SK-N-SH treated with all-trans-retinoic acid at 6 μM for 48 hours (cell line): ENCODE measurements at regions not wholly inside any gene's neighbourhood (a gene's known extent, or its start where the extent isn't known, plus 50 kb on each side); places are given as distances from the start of the nearest gene placed in this dataset.

Experiments
- ATAC-seq: fragments of 200-7000 bp; cut with Tn5 transposase; 3 replicates; pipeline ENCODE4 v1.9.1; 2020; ENCODE audit warnings: mild to moderate bottlenecking, moderate library complexity
- ARNTL ChIP-seq: fragments of 450-650 bp; formaldehyde crosslinking; IDR thresholded peaks from 2 replicates; pipeline ENCODE4 v1.5.0; 2020; ENCODE audit warnings: low read depth, mild to moderate bottlenecking, moderate library complexity, borderline replicate concordance
- BACH2 ChIP-seq: fragments of 250-450 bp; sonication (Bioruptor Pico); IDR thresholded peaks from 2 replicates; pipeline ENCODE4 v1.9.0; 2021; ENCODE audit warnings: mild to moderate bottlenecking, borderline replicate concordance
- CSDC2 ChIP-seq: fragments of 250-450 bp; sonication (Bioruptor Pico); IDR thresholded peaks from 2 replicates; pipeline ENCODE4 v1.5.0; 2020; ENCODE audit warnings: mild to moderate bottlenecking, moderate library complexity
- ESRRG ChIP-seq: fragments of 250-450 bp; sonication (Bioruptor Pico); IDR thresholded peaks from 2 replicates; pipeline ENCODE4 v1.6.1; 2021; ENCODE audit warnings: mild to moderate bottlenecking
- GLIS3 ChIP-seq: fragments of 250-450 bp; sonication (Bioruptor Pico); IDR thresholded peaks from 2 replicates; pipeline ENCODE4 v1.5.0; 2020; ENCODE audit warnings: mild to moderate bottlenecking, moderate library complexity
- ISL1 ChIP-seq: fragments of 250-450 bp; sonication (Bioruptor Pico); IDR thresholded peaks from 2 replicates; pipeline ENCODE4 v2.1.2; 2022; ENCODE audit warnings: mild to moderate bottlenecking, moderate library complexity
- PPARA ChIP-seq: fragments of 250-450 bp; sonication (Bioruptor Pico); IDR thresholded peaks from 2 replicates; pipeline ENCODE4 v1.5.0; 2020; ENCODE audit warnings: mild to moderate bottlenecking, borderline replicate concordance
- SNAI2 ChIP-seq: fragments of 250-450 bp; sonication (Bioruptor Pico); IDR thresholded peaks from 2 replicates; pipeline ENCODE4 v1.5.0; 2020; ENCODE audit warnings: mild to moderate bottlenecking, moderate library complexity
- TCF4 ChIP-seq: fragments of 250-450 bp; sonication (Bioruptor Pico); IDR thresholded peaks from 2 replicates; pipeline ENCODE4 v1.8.0; 2021; ENCODE audit warnings: mild to moderate bottlenecking, moderate library complexity, borderline replicate concordance
- TOX ChIP-seq: fragments of 250-450 bp; sonication (Bioruptor Pico); IDR thresholded peaks from 2 replicates; pipeline ENCODE4 v1.8.0; 2021; ENCODE audit warnings: mild to moderate bottlenecking, moderate library complexity, borderline replicate concordance
- ZC3H10 ChIP-seq: fragments of 250-450 bp; sonication (Bioruptor Pico); IDR thresholded peaks from 2 replicates; pipeline ENCODE4 v1.5.1; 2021; ENCODE audit warnings: mild to moderate bottlenecking, moderate library complexity
- ZFP3 ChIP-seq: fragments of 250-450 bp; sonication (Bioruptor Pico); IDR thresholded peaks from 2 replicates; pipeline ENCODE4 v1.5.0; 2020; ENCODE audit warnings: mild to moderate bottlenecking, moderate library complexity
- ZFP30 ChIP-seq: fragments of 450-650 bp; formaldehyde crosslinking; IDR thresholded peaks from 2 replicates; pipeline ENCODE4 v1.5.0; 2022; ENCODE audit warnings: mild to moderate bottlenecking, moderate library complexity
- ZNF565 ChIP-seq: fragments of 450-650 bp; formaldehyde crosslinking; conservative IDR thresholded peaks from 2 replicates; pipeline ENCODE4 v1.5.0; 2020; ENCODE audit warnings: low read depth, mild to moderate bottlenecking, moderate library complexity
- ZNF70 ChIP-seq: fragments of 450-650 bp; formaldehyde crosslinking; IDR thresholded peaks from 2 replicates; pipeline ENCODE4 v1.5.0; 2020; ENCODE audit warnings: mild to moderate bottlenecking, moderate library complexity
- ZNF8 ChIP-seq: fragments of 450-650 bp; formaldehyde crosslinking; IDR thresholded peaks from 2 replicates; pipeline ENCODE4 v1.5.0; 2020; ENCODE audit warnings: mild to moderate bottlenecking, moderate library complexity
- TF ChIP-seq, protein P1 (sequence below): fragments of 250-450 bp; sonication (Bioruptor Pico); IDR thresholded peaks from 2 replicates; pipeline ENCODE4 v1.5.0; 2020; ENCODE audit warnings: mild to moderate bottlenecking, moderate library complexity
- TF ChIP-seq, protein P2 (sequence below): fragments of 250-450 bp; sonication (Bioruptor Pico); IDR thresholded peaks from 2 replicates; pipeline ENCODE4 v1.5.1; 2020; ENCODE audit warnings: low read depth, mild to moderate bottlenecking, moderate library complexity
- TF ChIP-seq, protein P3 (sequence below): fragments of 250-450 bp; sonication (Bioruptor Pico); IDR thresholded peaks from 2 replicates; pipeline ENCODE4 v1.8.0; 2020; ENCODE audit warnings: mild to moderate bottlenecking, moderate library complexity, borderline replicate concordance
- TF ChIP-seq, protein P4 (sequence below): fragments of 250-450 bp; sonication (Bioruptor Pico); IDR thresholded peaks from 2 replicates; pipeline ENCODE4 v1.8.0; 2021; ENCODE audit warnings: low read depth, mild to moderate bottlenecking, moderate library complexity, borderline replicate concordance

DNA sequence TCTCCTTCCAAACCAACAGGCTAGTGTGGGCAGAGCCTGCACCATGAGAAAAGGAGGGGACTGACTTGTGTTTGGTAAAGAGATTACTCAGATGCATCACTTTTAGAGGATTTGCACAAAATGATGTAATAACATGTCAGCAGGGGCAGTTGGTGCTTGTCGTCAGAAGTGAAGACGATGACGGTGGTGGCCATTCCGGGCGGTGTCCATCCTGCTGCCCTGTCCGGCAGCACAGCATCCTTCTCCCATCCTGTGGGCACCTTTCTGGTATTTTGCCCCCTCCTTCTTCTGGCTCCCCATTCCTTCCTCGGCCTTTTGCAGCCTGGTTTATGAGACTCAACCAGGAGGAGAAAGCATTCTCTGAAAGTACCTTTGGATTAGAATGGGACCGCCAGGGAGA is 160.1 kb downstream of the TEX29 start:
- no peak for TF ChIP-seq TOX (CRISPR knock-in tag)
- TF ChIP-seq, protein P1, sequence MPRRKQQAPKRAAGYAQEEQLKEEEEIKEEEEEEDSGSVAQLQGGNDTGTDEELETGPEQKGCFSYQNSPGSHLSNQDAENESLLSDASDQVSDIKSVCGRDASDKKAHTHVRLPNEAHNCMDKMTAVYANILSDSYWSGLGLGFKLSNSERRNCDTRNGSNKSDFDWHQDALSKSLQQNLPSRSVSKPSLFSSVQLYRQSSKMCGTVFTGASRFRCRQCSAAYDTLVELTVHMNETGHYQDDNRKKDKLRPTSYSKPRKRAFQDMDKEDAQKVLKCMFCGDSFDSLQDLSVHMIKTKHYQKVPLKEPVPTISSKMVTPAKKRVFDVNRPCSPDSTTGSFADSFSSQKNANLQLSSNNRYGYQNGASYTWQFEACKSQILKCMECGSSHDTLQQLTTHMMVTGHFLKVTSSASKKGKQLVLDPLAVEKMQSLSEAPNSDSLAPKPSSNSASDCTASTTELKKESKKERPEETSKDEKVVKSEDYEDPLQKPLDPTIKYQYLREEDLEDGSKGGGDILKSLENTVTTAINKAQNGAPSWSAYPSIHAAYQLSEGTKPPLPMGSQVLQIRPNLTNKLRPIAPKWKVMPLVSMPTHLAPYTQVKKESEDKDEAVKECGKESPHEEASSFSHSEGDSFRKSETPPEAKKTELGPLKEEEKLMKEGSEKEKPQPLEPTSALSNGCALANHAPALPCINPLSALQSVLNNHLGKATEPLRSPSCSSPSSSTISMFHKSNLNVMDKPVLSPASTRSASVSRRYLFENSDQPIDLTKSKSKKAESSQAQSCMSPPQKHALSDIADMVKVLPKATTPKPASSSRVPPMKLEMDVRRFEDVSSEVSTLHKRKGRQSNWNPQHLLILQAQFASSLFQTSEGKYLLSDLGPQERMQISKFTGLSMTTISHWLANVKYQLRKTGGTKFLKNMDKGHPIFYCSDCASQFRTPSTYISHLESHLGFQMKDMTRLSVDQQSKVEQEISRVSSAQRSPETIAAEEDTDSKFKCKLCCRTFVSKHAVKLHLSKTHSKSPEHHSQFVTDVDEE (CRISPR knock-in tag) = no peak
- TF ChIP-seq ZNF8 = no peak
- TF ChIP-seq GLIS3 (CRISPR knock-in tag) = no peak
- TF ChIP-seq, protein P2, sequence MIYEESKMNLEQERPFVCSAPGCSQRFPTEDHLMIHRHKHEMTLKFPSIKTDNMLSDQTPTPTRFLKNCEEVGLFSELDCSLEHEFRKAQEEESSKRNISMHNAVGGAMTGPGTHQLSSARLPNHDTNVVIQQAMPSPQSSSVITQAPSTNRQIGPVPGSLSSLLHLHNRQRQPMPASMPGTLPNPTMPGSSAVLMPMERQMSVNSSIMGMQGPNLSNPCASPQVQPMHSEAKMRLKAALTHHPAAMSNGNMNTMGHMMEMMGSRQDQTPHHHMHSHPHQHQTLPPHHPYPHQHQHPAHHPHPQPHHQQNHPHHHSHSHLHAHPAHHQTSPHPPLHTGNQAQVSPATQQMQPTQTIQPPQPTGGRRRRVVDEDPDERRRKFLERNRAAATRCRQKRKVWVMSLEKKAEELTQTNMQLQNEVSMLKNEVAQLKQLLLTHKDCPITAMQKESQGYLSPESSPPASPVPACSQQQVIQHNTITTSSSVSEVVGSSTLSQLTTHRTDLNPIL (CRISPR knock-in tag) = no peak
- TF ChIP-seq ZNF70 (CRISPR knock-in tag) = no peak
- ATAC-seq = no peak

DNA sequence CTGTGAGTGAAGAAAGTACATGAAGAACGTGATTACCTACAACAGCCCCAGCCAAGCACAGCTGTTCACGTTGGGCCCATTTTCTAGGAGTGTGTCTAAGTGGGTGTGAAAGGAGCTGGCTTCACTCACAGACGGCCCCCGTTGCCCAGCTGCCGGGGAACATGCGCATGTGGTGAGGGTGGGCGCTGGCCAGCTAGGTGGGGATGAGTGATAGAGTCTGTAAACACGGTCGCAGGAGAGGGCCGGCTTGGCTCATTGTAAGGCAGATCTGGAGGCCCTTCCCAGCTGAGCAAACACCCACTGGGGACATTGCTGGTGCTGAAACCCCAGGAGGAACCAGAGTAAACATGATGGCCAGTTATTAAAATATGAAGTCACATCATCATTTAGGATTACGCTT is 160.5 kb downstream of the TEX29 start:
- ATAC-seq = no peak
- TF ChIP-seq GLIS3 (CRISPR knock-in tag) (no peak), ESRRG (no peak), PPARA (CRISPR knock-in tag) (no peak), ZFP30 (CRISPR knock-in tag) (no peak)
- TF ChIP-seq, protein P3, sequence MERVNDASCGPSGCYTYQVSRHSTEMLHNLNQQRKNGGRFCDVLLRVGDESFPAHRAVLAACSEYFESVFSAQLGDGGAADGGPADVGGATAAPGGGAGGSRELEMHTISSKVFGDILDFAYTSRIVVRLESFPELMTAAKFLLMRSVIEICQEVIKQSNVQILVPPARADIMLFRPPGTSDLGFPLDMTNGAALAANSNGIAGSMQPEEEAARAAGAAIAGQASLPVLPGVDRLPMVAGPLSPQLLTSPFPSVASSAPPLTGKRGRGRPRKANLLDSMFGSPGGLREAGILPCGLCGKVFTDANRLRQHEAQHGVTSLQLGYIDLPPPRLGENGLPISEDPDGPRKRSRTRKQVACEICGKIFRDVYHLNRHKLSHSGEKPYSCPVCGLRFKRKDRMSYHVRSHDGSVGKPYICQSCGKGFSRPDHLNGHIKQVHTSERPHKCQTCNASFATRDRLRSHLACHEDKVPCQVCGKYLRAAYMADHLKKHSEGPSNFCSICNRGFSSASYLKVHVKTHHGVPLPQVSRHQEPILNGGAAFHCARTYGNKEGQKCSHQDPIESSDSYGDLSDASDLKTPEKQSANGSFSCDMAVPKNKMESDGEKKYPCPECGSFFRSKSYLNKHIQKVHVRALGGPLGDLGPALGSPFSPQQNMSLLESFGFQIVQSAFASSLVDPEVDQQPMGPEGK (CRISPR knock-in tag) = no peak

DNA sequence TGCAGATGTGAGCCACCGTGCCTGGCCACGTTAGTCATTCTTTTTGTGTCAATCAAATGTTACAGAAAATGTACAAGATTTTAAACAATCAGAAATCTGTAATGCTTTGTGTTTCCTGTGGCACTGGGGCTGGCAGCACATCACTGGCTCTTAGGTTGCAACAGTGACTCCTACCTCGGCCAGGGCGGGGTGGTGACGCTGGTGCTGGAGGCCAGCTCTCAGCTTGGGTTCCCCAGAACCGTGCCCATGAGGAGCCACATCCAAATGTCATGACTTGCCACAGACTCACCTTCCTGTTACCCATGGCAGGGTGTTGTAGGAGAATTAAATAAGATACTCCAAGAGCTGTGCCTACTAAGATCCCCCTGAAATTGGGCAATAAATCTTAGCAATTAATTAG is 161.7 kb downstream of the TEX29 start:
- TF ChIP-seq ZC3H10 (CRISPR knock-in tag) (no peak), ESRRG (no peak), CSDC2 (CRISPR knock-in tag) (no peak), BACH2 (no peak), ZFP30 (CRISPR knock-in tag) (no peak), TOX (CRISPR knock-in tag) (no peak), ISL1 (no peak), ZFP3 (CRISPR knock-in tag) (no peak), GLIS3 (CRISPR knock-in tag) (no peak)
- TF ChIP-seq, protein P4, sequence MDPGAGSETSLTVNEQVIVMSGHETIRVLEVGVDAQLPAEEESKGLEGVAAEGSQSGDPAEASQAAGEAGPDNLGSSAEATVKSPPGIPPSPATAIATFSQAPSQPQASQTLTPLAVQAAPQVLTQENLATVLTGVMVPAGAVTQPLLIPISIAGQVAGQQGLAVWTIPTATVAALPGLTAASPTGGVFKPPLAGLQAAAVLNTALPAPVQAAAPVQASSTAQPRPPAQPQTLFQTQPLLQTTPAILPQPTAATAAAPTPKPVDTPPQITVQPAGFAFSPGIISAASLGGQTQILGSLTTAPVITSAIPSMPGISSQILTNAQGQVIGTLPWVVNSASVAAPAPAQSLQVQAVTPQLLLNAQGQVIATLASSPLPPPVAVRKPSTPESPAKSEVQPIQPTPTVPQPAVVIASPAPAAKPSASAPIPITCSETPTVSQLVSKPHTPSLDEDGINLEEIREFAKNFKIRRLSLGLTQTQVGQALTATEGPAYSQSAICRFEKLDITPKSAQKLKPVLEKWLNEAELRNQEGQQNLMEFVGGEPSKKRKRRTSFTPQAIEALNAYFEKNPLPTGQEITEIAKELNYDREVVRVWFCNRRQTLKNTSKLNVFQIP (CRISPR knock-in tag) = no peak
- TF ChIP-seq, all 23 proteins: peak for 0
- no peak for ATAC-seq

DNA sequence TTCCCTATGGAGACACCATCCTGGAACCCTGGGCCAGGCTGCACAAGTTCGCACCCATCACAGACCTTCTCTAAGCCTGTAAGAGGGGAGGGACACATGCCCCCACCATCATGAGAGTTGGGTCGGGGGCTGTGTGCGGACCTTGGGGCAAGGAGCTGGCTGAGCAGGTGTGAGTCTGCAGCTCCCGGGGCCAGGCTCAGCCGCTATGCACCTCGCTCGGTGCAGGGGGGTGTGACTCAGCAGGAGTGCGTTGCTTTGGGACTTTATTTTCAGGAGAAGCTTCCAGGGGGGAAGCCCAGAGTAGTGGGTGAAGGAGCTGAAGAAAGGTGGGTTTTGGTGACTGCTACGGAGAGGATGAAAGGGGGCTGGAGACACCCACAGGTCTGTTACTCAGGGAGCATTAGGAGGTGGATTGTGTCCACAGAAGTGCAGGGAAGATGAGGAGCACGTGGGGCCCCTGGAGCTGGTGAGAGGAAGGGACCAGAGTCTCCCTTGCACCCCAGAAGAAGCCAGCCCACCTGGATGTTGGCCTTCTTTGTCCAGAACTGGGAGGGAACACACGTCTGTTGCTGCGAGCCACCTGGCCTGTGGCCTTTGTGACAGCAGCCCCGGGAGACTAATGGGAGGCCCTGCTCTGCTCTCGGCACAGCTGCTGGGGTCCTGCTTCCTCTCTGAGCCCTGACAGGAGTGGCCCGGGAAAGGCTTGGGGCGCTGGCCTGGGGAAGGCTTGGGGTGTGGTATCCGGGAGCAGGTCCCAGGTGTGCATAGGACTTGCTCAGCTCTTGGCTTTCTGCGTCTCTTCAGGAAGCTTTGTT is 162.6 kb downstream of the TEX29 start:
- TF ChIP-seq ZNF70 (CRISPR knock-in tag) = no peak
- no peak for TF ChIP-seq ARNTL (CRISPR knock-in tag)
- TF ChIP-seq TCF4 (CRISPR knock-in tag) = no peak
- TF ChIP-seq, protein P2 (CRISPR knock-in tag) = no peak
- no peak for TF ChIP-seq TOX (CRISPR knock-in tag)
- TF ChIP-seq ZNF8 = no peak
- no peak for TF ChIP-seq ZFP30 (CRISPR knock-in tag)
- TF ChIP-seq ZC3H10 (CRISPR knock-in tag) = no peak
- no peak for TF ChIP-seq SNAI2 (CRISPR knock-in tag)
- TF ChIP-seq ZNF565 (CRISPR knock-in tag) = no peak
- no peak for TF ChIP-seq ZFP3 (CRISPR knock-in tag)
- no peak for ATAC-seq
